Omental fat pad (tissue), 3 donors: ENCODE measurements at regions not wholly inside any gene's neighbourhood (a gene's known extent, or its start where the extent isn't known, plus 50 kb on each side); places are given as distances from the start of the nearest gene placed in this dataset.

Experiments used
- ATAC-seq: fragments of 150-250 bp; one replicate; pipeline ENCODE4 v1.9.1; 2016; ENCODE audit warnings: mild to moderate bottlenecking, moderate library complexity; ENCODE audit not compliant: low FRiP score
- DNase-seq: peaks from one replicate; pipeline ENCODE4 v3.0.0-alpha.2; 2019; ENCODE audit warnings: low spot score
- TF ChIP-seq, protein P1 (sequence below), 3 donors: fragments of 450-650 bp; IDR thresholded peaks; one replicate each; pipeline ENCODE4 v1.5.1; 2016 to 2017; ENCODE audit warnings: antibody characterized with exemption in 3 of 3, mild to moderate bottlenecking in 3 of 3, moderate library complexity in 2 of 3

- TF ChIP-seq, protein P1, sequence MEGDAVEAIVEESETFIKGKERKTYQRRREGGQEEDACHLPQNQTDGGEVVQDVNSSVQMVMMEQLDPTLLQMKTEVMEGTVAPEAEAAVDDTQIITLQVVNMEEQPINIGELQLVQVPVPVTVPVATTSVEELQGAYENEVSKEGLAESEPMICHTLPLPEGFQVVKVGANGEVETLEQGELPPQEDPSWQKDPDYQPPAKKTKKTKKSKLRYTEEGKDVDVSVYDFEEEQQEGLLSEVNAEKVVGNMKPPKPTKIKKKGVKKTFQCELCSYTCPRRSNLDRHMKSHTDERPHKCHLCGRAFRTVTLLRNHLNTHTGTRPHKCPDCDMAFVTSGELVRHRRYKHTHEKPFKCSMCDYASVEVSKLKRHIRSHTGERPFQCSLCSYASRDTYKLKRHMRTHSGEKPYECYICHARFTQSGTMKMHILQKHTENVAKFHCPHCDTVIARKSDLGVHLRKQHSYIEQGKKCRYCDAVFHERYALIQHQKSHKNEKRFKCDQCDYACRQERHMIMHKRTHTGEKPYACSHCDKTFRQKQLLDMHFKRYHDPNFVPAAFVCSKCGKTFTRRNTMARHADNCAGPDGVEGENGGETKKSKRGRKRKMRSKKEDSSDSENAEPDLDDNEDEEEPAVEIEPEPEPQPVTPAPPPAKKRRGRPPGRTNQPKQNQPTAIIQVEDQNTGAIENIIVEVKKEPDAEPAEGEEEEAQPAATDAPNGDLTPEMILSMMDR (IDR thresholded peaks at IDR 0.05), result no peak
- ATAC-seq, result no peak
- no peak for DNase-seq
These were observed 822.8 kb upstream of the CDH2 start for GRCh38 chr18:28999726-29000125.

DNA sequence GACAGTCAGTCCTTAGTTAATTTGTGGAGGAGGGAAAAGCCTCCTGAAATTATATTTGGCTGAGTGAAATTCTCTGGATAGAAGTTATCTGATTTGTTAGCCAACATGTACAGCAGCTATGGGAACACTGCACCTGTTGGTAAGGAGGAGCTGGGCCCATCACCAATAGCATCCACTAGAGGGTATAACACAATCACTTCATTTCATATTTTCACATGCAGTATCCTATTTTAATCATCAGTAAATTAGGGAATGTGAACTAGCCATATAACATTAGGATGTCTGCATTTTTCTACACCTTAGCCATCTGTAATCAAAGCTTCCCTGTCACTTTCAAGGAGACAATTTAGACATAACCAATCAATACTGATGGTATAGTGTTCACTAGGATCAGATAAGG is 818.4 kb upstream of the CDH2 start:
- TF ChIP-seq, protein P1 (IDR thresholded peaks at IDR 0.05), result no peak
- DNase-seq, result no peak
- no peak for ATAC-seq

DNA sequence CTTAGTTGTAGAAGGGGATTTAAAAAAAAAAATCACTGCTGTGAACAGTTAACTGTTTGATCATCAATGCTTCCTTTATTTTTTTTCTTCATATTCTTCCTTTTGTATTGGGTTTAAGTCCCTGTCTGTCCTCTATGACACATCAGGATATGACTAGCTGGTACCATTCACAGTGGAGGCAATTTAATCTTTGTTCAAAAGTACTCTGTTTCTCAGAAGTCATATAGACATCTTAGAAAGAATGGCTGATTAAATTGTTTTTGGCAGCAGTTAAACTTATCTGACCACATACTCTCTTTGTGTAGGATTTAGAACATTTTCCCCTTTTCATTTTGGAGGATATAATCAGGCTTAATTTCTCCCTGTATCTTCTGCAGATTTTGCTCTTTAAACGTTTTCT is 807.8 kb upstream of the CDH2 start:
- DNase-seq, result no peak
- no peak for ATAC-seq
- TF ChIP-seq, protein P1 (IDR thresholded peaks at IDR 0.05), result no peak

DNA sequence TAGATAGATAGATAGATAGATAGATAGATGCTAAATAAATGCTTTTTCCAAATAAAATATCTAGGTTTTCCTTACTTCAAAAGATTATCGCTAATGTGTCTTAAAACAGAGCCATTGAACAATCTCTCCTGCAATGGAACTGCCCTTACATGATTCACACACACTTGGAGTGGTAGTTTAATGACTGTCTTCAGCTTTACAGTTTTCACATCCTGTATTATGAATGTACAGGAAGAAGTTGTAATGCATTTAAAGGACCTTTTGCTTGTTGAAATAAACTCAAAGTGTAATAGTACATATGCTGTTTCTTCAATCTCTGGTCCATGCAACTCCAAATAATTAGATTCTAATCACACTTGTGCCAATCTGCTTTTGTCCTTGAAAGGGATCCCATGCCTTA is 797.6 kb upstream of the CDH2 start:
- DNase-seq (no peak), ATAC-seq (no peak)
- TF ChIP-seq, protein P1 (IDR thresholded peaks at IDR 0.05), result no peak

DNA sequence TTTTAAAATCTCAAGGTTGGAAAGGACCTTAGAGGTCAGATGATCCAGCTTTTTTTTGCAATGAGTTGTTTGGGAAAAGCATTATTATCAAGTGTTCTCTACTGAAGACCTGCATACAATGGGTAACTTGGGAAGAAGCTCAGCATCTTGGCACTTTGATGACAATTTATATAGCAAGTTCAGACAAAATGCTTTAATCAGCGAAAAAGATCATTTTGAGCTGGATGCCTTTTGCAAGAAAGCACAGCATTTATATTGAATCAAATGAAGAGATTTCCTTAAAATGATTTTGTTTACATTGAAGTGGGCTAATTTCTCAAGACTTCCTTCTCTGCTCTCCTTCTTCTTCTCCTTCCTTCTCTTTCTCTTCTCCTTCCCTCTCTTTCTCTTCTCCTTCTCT is 796.4 kb upstream of the CDH2 start:
- no peak for ATAC-seq
- no peak for DNase-seq
- TF ChIP-seq, protein P1 (IDR thresholded peaks at IDR 0.05), result no peak

- no peak for ATAC-seq
- TF ChIP-seq, protein P1 (IDR thresholded peaks at IDR 0.05), result no peak
These were observed 795.5 kb upstream of the CDH2 start for GRCh38 chr18:28972333-28972907.

GRCh38 chr18:28963481-28963880 is 786.6 kb upstream of the CDH2 start:
- DNase-seq, result no peak
- TF ChIP-seq, protein P1 (IDR thresholded peaks at IDR 0.05), result no peak
- no peak for ATAC-seq

More at GRCh38 chr18:28972333-28972907, 795.5 kb upstream of the CDH2 start:
- no peak for DNase-seq
